Caco-2 (cell line): ENCODE measurements at regions not wholly inside any gene's neighbourhood (a gene's known extent, or its start where the extent isn't known, plus 50 kb on each side); places are given as distances from the start of the nearest gene placed in this dataset.

ENCODE experiments used
- BruUV-seq: library from RNA; stranded (reverse); fragments of 400-500 nt; replicated peaks from 2 replicates; lab custom pipeline; 2021; lab: Mats Ljungman, UMichigan
- CTCF ChIA-PET: fragments of 300-600 bp; sonication (Branson Sonifier 250); formaldehyde crosslinking; loops from one replicate; lab custom pipeline; 2022; ENCODE audit warnings: antibody characterized with exemption; lab: Charles Lee
- POLR2A ChIA-PET: fragments of 300-600 bp; sonication (Branson Sonifier 250); formaldehyde crosslinking; loops from one replicate; lab custom pipeline; 2022; ENCODE audit warnings: antibody characterized with exemption; lab: Charles Lee
- DNase-seq, 2 experiments: peaks; one replicate each; pipeline versions ENCODE4 v3.0.0 to v3.0.0-alpha.2; 2020 to 2022
- H3K27me3 ChIP-seq: replicated peaks from 2 replicates; pipeline ENCODE4 v1.6.0; 2011; ENCODE audit warnings: low read length; ENCODE audit not compliant: control insufficient read depth, insufficient read depth
- H3K36me3 ChIP-seq: 2 replicates; pipeline ENCODE4 v1.5.1; 2011; ENCODE audit warnings: low read length; ENCODE audit not compliant: control insufficient read depth, insufficient read depth
- H3K4me1 ChIP-seq: fragments of 250-450 bp; sonication (Bioruptor Pico); 2 replicates; pipeline ENCODE4 v1.5.1; 2020; ENCODE audit warnings: mild to moderate bottlenecking
- H3K4me3 ChIP-seq: 2 replicates; pipeline ENCODE4 v1.5.1; 2011; ENCODE audit warnings: low read depth, mild to moderate bottlenecking, control low read depth, low read length
- H3K9me3 ChIP-seq: fragments of 250-450 bp; sonication (Bioruptor Pico); 2 replicates; pipeline ENCODE4 v1.5.1; 2020; ENCODE audit warnings: mild to moderate bottlenecking, moderate library complexity
- H3K27ac Mint-ChIP-seq: one replicate; pipeline ENCODE4 v1.8.0; 2022; ENCODE audit warnings: mixed read lengths; ENCODE audit not compliant: unreplicated experiment
- H3K27me3 Mint-ChIP-seq: one replicate; pipeline ENCODE4 v1.8.0; 2022; ENCODE audit warnings: mixed read lengths; ENCODE audit not compliant: insufficient read depth, unreplicated experiment
- H3K36me3 Mint-ChIP-seq: one replicate; pipeline ENCODE4 v1.8.0; 2022; ENCODE audit warnings: mild to moderate bottlenecking, mixed read lengths; ENCODE audit not compliant: insufficient read depth, unreplicated experiment
- H3K4me1 Mint-ChIP-seq: one replicate; pipeline ENCODE4 v1.8.0; 2022; ENCODE audit warnings: low read depth, mixed read lengths; ENCODE audit not compliant: unreplicated experiment
- H3K4me3 Mint-ChIP-seq: one replicate; pipeline ENCODE4 v1.8.0; 2022; ENCODE audit warnings: mild to moderate bottlenecking, moderate library complexity, mixed read lengths; ENCODE audit not compliant: unreplicated experiment
- H3K9me3 Mint-ChIP-seq: one replicate; pipeline ENCODE4 v1.8.0; 2022; ENCODE audit warnings: mixed read lengths; ENCODE audit not compliant: unreplicated experiment
- CTCF ChIP-seq, 2 experiments: fragments of 200-600 bp in 1 of 2; IDR thresholded peaks; 1 replicate in 1 of 2; 2 replicates in 1 of 2; pipeline versions ENCODE4 v1.5.1 to v1.8.0; 2011 to 2022; ENCODE audit warnings: antibody characterized with exemption in 1 of 2, control low read depth in 1 of 2, inconsistent platforms in 1 of 2, low read depth in 1 of 2, low read length in 1 of 2, mild to moderate bottlenecking in 1 of 2, moderate library complexity in 1 of 2; ENCODE audit not compliant: insufficient read depth in 1 of 2, severe bottlenecking in 1 of 2, unreplicated experiment in 1 of 2
- intact Hi-C: fragments of 100-400 bp; cut with micrococcal nuclease; formaldehyde crosslinking; loops from one replicate; pipeline ENCODE4 v1.10.0; 2022; ENCODE audit not compliant: unreplicated experiment

GRCh38 chr6:166864333-166864732 is 92.0 kb downstream of the RNASET2 start:
- intact Hi-C loops, result loop anchor here (5.0 to 10.0 kb wide), 2 partner anchors 80 to 93 kb away; partner anchors contain the start of gene RNASET2
- H3K4me1 Mint-ChIP-seq, result no peaks in the 10 kb centered on the region
- no peaks in the 10 kb centered on the region for H3K9me3 Mint-ChIP-seq
- no peak overlapping the region for H3K27ac Mint-ChIP-seq
- no peak for DNase-seq
- Histone ChIP-seq H3K9me3 (0 out of 2 replicates have a peak, but pooled peaks cover 5% of the 10 kb centered on the region), H3K27me3 (no peaks in the 10 kb centered on the region), H3K4me3 (no peak overlapping the region), H3K4me1 (no peaks in the 10 kb centered on the region), H3K36me3 (no peaks in the 10 kb centered on the region)
- ChIA-PET POLR2A (no interaction called here), CTCF (no interaction called here)
- H3K36me3 Mint-ChIP-seq, result no peaks in the 10 kb centered on the region
- TF ChIP-seq CTCF (IDR thresholded peaks at IDR 0.05; ENCODE audit: insufficient read depth in 1 of 2, low read depth in 1 of 2, low read length in 1 of 2, severe bottlenecking in 1 of 2, unreplicated experiment in 1 of 2), result no peak
- no TSS peak for BruUV-seq
- H3K27me3 Mint-ChIP-seq, result peaks cover 14% of the 10 kb centered on the region
- H3K4me3 Mint-ChIP-seq, result no peak overlapping the region

GRCh38 chr6:166862978-166863530 is 93.3 kb downstream of the RNASET2 start:
- H3K4me1 ChIP-seq, result no peaks in the 10 kb centered on the region
- H3K4me1 Mint-ChIP-seq, result no peaks in the 10 kb centered on the region
- no peak overlapping the region for H3K27ac Mint-ChIP-seq
- BruUV-seq, result no TSS peak
- H3K27me3 ChIP-seq, result no peaks in the 10 kb centered on the region
- peak overlapping the region; percentile 85 for H3K4me3 Mint-ChIP-seq
- H3K36me3 ChIP-seq, result no peaks in the 10 kb centered on the region
- ChIA-PET POLR2A (no interaction called here), CTCF (no interaction called here)
- no peaks in the 10 kb centered on the region for H3K9me3 Mint-ChIP-seq
- peak overlapping the region; percentile 40 for H3K4me3 ChIP-seq
- TF ChIP-seq CTCF (IDR thresholded peaks at IDR 0.05; ENCODE audit: insufficient read depth in 1 of 2, low read depth in 1 of 2, low read length in 1 of 2, severe bottlenecking in 1 of 2, unreplicated experiment in 1 of 2), result no peak
- 0 out of 2 replicates have a peak, but pooled peaks cover 5% of the 10 kb centered on the region for H3K9me3 ChIP-seq
- intact Hi-C loops, result loop anchor here (5.0 to 10.0 kb wide), 2 partner anchors 78 to 94 kb away; partner anchors contain the start of gene RNASET2
- H3K36me3 Mint-ChIP-seq, result no peaks in the 10 kb centered on the region
- DNase-seq, result no peak
- H3K27me3 Mint-ChIP-seq, result peaks cover 17% of the 10 kb centered on the region

GRCh38 chr6:166862287-166862977 is 93.9 kb downstream of the RNASET2 start:
- no peaks in the 10 kb centered on the region for H3K27me3 ChIP-seq
- intact Hi-C loops, result loop anchor here (5.0 to 10.0 kb wide), 2 partner anchors 78 to 95 kb away; partner anchors contain the start of gene RNASET2
- H3K4me3 ChIP-seq, result peak overlapping the region; percentile 40
- Mint-ChIP-seq H3K4me3 (peak overlapping the region; percentile 85), H3K27me3 (peaks cover 20% of the 10 kb centered on the region), H3K36me3 (no peaks in the 10 kb centered on the region), H3K4me1 (no peaks in the 10 kb centered on the region), H3K9me3 (no peaks in the 10 kb centered on the region), H3K27ac (no peak overlapping the region)
- peak in 1 of 2 experiments; percentile 28 for TF ChIP-seq CTCF (IDR thresholded peaks at IDR 0.05; ENCODE audit: insufficient read depth in 1 of 2, low read depth in 1 of 2, low read length in 1 of 2, severe bottlenecking in 1 of 2, unreplicated experiment in 1 of 2)
- CTCF ChIA-PET, result no interaction called here
- H3K4me1 ChIP-seq, result no peaks in the 10 kb centered on the region
- POLR2A ChIA-PET, result no interaction called here
- 0 out of 2 replicates have a peak, but pooled peaks cover 5% of the 10 kb centered on the region for H3K9me3 ChIP-seq
- no TSS peak for BruUV-seq
- no peaks in the 10 kb centered on the region for H3K36me3 ChIP-seq
- peak; percentile 48 to 57 for DNase-seq
